ENCODE measurements at regions not wholly inside any gene's neighbourhood (a gene's known extent, or its start where the extent isn't known, plus 50 kb on each side); places are given as distances from the start of the nearest gene placed in this dataset.

- no peak for TF ChIP-seq CTCF (IDR thresholded peaks at IDR 0.05; ENCODE audit: low read depth, low read length)
- DNase-seq (ENCODE audit: extremely low read depth, low read depth) = no peak
Observed at GRCh38 chr3:67106874-67107273, 108.8 kb downstream of the KBTBD8 start.

- peak; percentile 71 for TF ChIP-seq CTCF (IDR thresholded peaks at IDR 0.05; ENCODE audit: low read depth, low read length)
- peak; percentile 43 for DNase-seq (ENCODE audit: extremely low read depth, low read depth)
Observed at GRCh38 chr3:67109651-67110204, 111.6 kb downstream of the KBTBD8 start.

- DNase-seq (ENCODE audit: extremely low read depth, low read depth) = peak; percentile 55
- peak; percentile 97 for TF ChIP-seq CTCF (IDR thresholded peaks at IDR 0.05; ENCODE audit: low read depth, low read length)
Observed at GRCh38 chr3:67113802-67114407, 115.8 kb downstream of the KBTBD8 start.

GRCh38 chr3:67118122-67118521 lies 120.0 kb downstream of the KBTBD8 start:
- no peak for DNase-seq (ENCODE audit: extremely low read depth, low read depth)
- TF ChIP-seq CTCF (IDR thresholded peaks at IDR 0.05; ENCODE audit: low read depth, low read length) = no peak

- no peak for TF ChIP-seq CTCF (IDR thresholded peaks at IDR 0.05; ENCODE audit: low read depth, low read length)
- no peak for DNase-seq (ENCODE audit: extremely low read depth, low read depth)
Observed at GRCh38 chr3:67118635-67119034, 120.5 kb downstream of the KBTBD8 start.

GRCh38 chr3:67123914-67124313 lies 125.8 kb downstream of the KBTBD8 start:
- DNase-seq (ENCODE audit: extremely low read depth, low read depth) = no peak
- no peak for TF ChIP-seq CTCF (IDR thresholded peaks at IDR 0.05; ENCODE audit: low read depth, low read length)

- no peak for TF ChIP-seq CTCF (IDR thresholded peaks at IDR 0.05; ENCODE audit: low read depth, low read length)
- DNase-seq (ENCODE audit: extremely low read depth, low read depth) = no peak
Observed at GRCh38 chr3:67127254-67127653, 129.1 kb downstream of the KBTBD8 start.
